GM18519 (cell line): ENCODE measurements at regions not wholly inside any gene's neighbourhood (a gene's known extent, or its start where the extent isn't known, plus 50 kb on each side); places are given as distances from the start of the nearest gene placed in this dataset.

Experiments
- ATAC-seq: cut with Tn5 transposase; IDR thresholded peaks from one replicate; pipeline ENCODE4 v1.9.1; 2021; ENCODE audit warnings: mild to moderate bottlenecking, moderate library complexity; ENCODE audit not compliant: unreplicated experiment, low FRiP score

DNA sequence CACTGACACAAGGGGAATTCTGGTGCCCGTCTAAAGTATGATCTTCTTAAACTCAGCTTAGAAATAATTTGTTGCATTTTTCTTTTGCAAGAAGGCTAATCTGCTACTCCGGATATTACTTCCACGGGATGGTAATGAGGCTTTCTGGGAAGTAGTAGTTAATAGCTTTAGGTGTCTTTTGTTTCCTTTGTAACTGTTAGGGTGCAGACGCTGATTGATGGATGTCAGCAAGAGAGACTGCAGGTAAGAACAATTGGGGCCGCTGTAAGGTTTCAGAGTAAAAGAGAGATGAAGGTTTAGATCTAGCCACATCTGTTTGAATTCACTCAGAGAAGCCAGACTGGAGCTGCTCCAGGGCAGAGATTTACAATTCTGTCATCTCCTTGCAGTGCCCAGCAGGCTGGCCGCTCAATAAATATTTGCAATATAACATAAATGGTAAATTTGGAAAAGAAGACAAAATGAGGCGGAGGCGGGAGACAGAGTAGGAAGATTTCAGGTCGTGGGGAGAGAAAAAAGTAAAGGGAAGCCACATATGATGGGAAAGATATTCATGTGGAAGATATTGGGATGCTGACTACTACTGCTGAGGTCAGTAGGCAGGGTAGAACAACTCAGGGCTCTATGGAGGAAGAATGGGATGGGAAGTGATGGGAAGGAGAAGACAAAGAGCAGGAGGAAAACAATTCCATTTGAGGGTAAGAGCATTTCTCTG is 320.5 kb downstream of the AASDHPPT start:
- ATAC-seq = no peak

DNA sequence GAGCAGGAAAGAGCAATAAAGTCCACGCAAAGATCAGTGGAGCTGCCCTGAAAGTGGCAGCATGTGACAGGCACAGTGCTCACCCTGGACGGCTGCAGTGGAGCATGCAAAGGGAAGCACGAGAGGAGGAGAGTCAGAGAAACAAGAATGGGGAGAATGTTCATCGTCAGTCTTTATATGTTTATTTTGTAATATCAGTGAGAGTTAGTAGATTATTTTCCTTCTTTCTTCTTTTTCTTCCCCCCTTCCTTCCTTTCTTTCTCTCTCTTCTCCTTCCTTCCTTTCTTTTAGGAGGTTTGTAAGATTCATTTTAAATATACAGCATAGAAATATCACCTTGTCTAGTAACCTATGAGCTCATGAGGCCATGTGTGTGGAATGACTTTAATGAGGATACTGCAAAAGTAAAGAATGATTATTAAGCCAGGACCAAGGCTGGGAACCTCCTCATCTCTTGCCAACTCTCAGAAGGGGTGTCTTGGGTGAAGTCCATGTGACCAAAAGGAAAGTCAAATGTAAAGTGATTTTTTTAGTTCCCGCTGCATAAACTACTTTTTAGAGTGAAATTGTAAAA is 321.1 kb downstream of the AASDHPPT start:
- ATAC-seq = no peak

DNA sequence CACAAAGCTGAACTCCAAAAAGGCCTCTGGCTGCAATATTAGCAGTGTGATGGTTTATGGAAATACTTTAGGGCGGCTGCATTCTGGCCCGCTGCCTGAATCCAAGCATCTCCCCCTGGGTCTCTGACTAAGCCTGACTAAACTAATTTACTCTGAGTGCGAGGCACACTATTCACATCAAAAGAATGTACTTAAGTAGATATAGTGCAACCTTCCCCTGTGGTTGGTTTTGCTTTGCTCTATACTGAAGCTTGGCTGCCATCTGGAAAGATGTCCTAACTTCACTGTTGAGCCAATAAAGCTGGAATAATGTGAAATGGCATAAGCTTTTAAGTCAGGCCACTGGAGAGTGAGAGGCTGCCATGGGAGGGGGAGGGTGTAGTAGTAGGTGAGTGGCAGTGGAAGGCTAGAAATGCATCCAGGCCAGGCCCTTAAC is 321.6 kb downstream of the AASDHPPT start:
- no peak for ATAC-seq

DNA sequence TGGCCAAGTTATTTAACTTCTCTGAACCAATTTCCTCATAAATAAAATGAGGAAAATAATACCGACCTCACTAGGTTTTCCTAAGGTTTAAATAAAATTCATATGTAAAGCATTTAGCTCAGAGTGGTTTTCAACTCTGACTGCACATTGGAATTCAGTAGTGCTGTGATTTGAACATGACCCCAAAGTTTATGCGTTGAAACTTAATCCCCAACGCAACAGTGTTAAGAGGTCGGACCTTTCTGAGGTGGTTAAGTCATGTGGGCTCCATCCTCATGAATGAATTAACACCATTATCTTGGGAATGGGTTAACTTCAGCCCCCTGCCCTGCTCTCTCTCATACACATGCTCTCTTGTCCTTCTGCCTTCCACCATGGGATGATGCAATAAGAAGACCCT is 322.2 kb downstream of the AASDHPPT start:
- ATAC-seq = no peak

DNA sequence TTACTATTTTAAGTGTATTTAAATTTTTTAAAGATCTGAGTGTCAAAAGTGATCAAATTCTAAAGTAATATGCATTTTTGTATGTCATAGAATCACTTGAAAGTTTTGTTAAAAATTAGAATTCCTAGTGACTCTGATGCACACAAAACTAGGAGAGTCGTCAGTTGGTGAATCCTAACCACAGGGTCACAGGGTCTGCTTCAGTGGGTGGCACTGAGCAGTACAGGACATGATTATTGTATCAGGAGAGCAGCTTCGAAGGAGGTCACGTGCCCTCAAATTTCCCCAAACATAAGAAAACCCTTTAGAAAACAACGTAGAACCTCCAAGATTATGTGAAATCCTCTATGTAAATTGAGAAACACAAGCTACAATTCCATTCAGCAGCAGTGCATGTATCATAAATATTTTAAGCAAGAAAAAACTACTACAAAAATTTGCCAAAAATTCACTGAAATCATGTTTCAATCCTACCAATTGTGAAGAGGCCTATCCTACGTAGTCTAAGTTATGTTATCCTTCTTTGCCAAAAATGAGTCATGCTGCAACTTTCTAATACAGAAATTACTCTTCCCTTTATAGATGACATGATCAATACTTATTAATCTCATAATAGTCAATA is 323.6 kb downstream of the AASDHPPT start:
- ATAC-seq = no peak

DNA sequence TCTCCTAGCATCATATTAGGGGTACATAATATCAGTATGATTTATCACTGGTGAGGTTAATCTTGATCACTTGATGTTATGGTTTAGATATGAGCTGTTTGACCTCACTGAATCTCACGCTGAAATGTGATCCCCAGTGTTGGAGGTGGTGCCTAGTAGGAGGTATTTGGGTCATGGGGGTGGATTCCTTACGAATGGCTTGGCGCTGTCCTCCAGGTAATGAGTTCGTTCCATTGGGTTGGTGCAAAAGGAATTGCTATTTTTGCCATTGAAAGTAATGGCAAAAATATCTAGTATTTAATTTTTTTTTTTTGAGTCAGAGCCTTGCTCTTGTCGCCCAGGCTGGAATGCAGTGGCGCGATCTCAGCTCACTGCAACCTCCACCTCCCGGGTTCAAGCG is 326.3 kb downstream of the AASDHPPT start:
- ATAC-seq = no peak

DNA sequence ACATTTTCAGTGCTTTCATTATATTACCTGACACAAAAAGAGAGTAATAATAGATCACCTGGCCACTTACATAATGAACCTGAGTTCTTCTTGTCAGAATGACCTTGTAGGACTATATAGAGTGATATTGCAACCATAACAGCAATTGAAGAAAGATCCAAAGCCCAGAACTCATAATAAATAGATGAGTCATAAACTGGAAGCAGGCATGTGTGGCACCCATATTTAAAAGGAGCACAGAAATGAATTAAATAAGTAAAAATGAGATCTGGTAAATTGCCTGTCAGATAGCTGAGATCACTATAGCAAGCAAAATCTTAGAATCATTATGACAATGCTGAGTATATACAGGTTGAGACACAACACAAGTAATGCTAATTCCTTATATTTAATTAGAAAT is 331.8 kb downstream of the AASDHPPT start:
- no peak for ATAC-seq

DNA sequence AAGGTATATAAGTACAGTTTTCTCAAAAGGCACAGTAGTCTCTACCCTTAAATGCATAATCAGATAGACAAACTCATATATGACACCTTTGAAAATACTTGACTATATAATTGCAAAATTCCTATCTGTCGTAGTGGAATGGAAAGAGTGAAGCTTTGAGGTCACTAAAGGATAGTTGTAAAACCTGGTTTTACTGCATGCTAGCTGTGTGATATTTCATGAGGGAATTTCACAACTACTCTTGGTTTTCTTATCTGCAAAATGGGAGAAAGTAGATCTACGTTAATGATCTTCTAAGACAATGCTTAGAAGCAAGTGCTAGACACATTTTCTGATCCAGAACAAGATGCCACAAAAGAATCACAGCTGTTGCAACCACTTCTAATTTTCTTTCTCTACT is 332.2 kb downstream of the AASDHPPT start:
- no peak for ATAC-seq

DNA sequence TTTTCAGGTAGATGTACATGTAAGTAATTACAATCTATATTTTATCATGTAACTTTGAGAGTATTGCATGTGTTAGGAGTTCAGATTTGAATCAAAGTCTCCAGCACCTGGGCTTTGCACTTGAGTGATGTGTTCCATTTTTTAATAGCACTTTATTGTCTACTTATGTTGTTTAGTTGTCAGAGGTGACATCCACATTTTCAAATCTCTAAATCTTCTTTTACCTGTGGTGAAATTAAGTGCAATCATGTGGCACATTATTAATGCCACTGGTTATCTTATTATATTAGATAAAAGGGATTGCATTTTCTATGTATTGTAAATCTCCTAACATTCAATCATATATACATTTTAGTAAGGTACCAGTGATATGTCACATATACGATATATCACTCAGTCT is 333.4 kb downstream of the AASDHPPT start:
- ATAC-seq = no peak

DNA sequence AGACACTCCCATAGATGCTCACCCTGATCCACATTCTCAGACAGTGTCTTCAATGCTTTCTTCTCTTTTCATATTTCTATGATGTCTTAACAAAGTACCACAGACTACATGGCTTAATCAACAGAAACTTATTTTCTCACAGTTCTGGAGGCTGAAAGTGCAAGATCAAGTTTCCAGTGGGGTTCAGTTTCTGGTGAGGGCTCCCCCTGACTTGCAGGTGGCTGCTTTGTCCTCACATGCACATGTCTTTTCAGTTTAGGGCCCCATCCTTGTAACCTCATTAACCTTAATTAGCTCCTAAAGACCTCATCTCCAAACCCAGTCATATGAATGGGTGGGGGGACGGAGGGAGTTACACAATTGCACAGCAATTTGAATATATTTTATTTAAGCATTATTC is 335.8 kb downstream of the AASDHPPT start:
- no peak for ATAC-seq

DNA sequence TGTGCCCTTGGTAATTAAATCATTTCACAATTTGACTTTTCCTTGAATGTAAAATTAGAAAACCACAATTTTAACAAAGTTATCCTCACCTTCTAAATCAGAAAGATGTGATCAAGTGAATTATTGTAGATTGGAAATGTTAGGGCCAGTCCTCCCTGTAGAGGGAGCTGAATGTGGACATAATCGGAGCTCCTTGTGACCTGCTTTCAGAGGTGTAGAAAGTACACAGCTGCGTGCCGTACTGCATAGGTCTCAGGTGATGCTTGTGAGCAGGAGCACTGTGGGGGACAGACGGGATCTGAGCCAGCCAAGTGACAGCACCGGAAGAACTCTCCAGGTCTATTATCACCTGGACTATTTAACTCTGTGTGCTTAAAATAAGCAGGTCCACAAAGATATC is 338.0 kb downstream of the AASDHPPT start:
- no peak for ATAC-seq

DNA sequence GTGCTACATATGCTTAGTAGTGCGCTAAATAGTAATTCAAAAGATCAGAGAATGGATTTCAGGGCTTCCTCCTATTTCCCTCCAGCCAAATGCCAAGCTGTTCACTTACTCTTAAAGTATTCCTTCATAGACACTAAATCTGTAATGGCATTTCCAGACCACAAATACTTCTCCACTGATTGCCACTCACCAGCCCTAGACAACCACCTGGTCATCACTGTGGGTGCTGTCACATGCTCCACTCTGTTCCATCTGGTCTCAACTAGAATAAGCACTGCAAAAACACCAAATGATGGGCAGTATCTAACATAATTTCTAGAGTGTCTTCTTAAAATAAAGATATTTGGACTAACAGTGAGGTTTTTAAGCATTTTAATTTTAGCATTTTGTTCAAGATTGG is 341.3 kb downstream of the AASDHPPT start:
- no peak for ATAC-seq

DNA sequence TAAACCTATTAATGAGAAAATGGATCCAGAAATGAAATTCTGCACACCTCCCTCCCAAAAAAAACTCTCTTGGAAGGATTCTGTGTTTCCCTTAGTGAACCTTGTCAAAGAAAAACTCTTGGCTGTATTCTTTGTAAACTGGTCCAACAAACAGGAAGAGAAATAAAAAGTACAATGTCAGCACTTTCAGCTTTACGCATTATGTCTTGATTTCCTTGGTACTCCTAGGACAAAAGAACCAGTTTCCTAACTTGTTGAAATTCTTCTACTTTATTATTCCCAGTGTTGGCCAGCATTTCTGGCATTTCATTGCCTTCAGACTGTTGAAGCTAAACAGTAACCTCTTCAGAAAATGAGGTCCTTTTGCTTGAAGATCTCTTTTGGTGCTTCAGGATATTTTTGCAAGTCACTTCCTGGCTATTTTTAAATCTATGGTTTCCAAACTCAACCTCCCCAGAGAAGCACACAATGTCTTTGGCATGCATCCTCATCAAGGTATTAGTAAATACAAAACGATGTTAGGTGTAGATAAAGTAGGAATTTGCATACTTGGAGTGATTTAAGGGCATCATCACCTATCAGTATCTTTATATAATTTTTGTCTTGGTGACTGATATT is 342.7 kb downstream of the AASDHPPT start:
- ATAC-seq = no peak

DNA sequence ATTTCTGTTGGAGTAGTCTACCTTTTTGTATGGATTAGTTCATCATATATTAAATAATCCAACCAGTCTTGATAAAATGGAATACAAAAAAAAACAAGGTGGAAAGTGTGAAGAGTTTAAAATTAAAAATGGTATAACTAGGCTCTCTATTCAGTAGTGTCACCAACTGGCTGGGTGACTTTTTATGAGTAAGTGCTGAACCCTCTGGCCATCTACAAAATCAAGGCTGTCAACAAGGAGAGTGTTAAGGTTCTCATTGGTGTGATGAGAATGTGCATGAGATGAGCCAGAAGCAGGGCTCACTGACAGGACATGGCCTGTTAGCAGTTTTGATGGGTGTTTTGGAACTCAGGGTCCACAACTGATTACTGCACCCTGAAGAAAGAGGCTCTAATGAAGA is 343.2 kb downstream of the AASDHPPT start:
- no peak for ATAC-seq

DNA sequence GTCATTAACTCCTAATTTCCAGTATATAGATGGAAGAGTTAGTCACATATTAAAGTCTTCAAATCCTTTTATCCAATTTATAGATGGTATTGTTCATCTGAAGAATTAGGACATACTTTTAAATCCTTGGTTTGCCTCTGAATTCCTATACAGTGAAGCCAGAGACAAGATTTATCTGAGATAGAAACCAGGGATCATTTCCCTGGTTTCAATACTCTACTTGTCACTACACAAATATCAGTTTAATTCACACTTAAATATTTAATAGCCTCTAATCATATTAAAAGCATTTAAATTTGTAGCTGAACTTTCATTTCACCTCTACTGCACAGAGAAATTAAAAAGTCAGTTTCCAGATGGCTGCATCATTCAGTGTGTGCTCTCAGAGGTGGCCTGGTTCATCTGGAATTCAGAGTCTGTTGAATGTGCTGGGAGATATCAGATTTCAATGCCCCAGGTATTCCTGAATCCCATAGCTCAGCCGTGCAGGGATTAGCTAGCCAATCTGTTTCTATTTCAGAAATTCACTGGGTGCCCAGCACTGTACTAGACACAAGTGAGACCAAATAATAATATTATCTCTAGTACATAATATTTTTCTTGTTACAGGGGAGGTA is 344.3 kb downstream of the AASDHPPT start:
- ATAC-seq = no peak

DNA sequence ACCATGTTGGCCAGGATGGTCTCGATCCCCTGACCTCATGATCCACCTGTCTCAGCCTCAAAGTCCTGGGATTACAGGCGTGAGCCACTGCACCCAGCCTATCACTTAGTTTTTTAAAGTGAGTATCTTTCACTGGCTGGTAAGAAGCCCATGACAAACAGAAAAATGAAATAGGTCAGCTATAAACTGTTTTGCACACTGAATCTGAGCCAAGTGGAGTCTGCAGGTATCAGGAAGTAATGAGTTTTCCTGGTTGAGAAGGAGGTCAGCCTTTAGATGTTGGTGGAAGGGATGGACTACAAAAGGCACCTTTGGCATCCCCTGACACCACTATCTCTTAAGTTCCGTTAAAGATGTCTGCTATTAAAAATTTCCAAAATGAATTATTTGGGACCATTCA is 345.1 kb downstream of the AASDHPPT start:
- ATAC-seq = no peak

DNA sequence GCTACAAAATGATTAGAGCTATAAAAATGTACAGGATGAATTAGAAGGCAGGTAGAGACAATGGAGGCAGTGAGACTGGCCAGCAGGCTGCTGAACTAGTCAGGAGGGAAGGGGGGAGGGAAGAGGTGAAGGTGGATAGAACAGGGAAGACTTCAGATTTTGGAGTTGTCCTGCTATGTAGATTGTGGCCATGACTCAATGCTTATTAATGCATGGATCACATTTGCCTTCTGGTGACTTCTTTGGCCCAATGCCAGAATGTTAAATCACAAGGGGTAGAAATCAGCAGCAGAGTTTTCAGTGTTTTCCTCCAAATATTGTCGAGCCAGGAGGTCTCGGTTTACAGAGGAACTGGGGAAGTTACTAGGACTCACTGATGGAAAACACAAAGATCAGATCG is 346.6 kb downstream of the AASDHPPT start:
- ATAC-seq = no peak

DNA sequence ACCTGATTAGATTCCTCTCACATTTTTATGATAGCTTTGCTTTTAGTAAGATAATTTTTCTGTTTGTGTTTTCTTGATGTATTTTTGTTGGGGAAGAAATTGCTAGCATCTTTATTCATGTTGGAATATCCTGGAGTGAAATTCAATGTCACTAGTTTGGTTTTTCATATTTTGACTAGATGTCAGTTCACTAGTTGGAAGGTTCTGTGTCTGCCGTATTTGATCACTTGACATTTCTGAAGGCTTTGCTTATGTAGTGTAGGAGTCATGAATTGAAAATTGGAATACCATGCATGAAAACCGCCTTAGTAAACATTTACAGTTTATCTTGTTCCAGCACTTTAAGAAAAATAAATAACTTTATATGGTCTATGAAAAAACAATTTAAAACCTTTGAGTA is 348.4 kb downstream of the AASDHPPT start:
- ATAC-seq = no peak

DNA sequence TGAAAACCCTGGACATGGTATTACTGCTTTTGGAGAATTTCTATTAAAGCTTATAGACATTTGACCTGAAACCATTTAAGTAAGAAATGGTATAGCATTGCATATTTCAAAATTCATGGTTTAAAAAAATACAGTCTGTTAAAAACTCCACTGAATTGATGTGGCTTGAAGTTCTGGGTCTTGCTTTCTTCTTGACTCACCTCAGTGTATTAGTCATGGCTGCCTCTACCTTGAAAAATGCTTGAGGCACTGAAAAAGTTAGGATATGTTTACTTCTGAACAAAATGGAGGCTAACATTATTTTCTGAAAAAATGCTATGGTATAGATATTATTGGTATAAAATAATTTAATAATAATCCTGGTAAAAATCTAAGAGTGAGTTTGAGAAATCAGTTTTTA is 349.2 kb downstream of the AASDHPPT start:
- no peak for ATAC-seq

DNA sequence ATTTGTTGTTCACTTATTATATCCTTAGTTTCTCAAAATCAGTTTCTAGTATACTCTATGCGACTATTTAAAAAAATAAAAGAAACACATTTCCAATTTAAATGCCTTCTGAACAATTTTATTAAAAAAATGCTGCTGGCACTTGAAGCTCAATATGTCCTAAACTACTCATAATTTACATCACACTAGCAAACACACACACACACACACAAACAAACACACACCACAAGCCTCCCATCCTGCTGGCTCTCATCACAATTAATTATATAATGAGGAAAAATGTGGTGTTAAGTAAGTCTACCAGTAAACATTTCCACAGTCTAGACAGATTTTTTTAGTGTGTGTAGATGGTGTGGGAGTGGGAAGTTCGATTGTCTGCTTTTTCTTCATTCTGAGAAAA is 350.3 kb downstream of the AASDHPPT start:
- no peak for ATAC-seq

DNA sequence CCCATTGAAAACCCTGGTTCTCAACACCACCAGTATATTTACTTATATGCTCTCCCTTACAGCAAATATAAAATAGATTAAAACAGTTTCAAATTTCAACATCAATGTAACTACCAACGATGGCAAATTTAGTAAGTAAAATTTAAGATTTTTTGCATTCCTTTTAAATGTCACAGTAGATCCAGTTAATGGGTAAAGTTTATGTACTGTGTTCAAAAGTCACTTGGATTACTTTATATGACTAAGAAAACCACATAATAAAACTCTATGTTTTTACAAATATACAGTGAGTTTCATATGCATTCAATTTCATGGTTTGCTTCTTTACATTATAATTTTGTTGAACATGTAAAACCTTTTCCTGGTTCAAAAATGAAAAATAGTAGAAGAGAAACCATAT is 364.6 kb downstream of the AASDHPPT start:
- ATAC-seq = no peak
